GDM1 (cell line): ENCODE measurements at regions not wholly inside any gene's neighbourhood (a gene's known extent, or its start where the extent isn't known, plus 50 kb on each side); places are given as distances from the start of the nearest gene placed in this dataset.

Experiments
- DNase-seq: peaks from one replicate; lab custom pipeline; 2025; lab: John Stamatoyannopoulos, UW

GRCh38 chr1:93013145-93014065, 52.1 kb upstream of the DIPK1A start:
- DNase-seq: no peak

GRCh38 chr1:93014168-93014567, 52.9 kb upstream of the DIPK1A start:
- DNase-seq: no peak

- DNase-seq: no peak
Observed at GRCh38 chr1:93015590-93015989, 54.3 kb upstream of the DIPK1A start.

GRCh38 chr1:93016171-93016570, 54.9 kb upstream of the DIPK1A start:
- DNase-seq: no peak

GRCh38 chr1:93021539-93022134, 57.4 kb upstream of the MTF2 start:
- DNase-seq: peak; percentile 7

GRCh38 chr1:93022580-93022979, 56.5 kb upstream of the MTF2 start:
- DNase-seq: no peak

GRCh38 chr1:93023281-93023680, 55.8 kb upstream of the MTF2 start:
- DNase-seq: no peak

- DNase-seq: no peak
Observed at GRCh38 chr1:93025572-93025971, 53.5 kb upstream of the MTF2 start.

GRCh38 chr1:93028542-93028941, 50.5 kb upstream of the MTF2 start:
- no peak for DNase-seq
